ENCODE measurements at regions not wholly inside any gene's neighbourhood (a gene's known extent, or its start where the extent isn't known, plus 50 kb on each side); places are given as distances from the start of the nearest gene placed in this dataset.
"Not testable (repeated sequence)": the region's sequence is repeated elsewhere in the genome, so short reads cannot be mapped to it uniquely, and the experiment has no call there.

DNA sequence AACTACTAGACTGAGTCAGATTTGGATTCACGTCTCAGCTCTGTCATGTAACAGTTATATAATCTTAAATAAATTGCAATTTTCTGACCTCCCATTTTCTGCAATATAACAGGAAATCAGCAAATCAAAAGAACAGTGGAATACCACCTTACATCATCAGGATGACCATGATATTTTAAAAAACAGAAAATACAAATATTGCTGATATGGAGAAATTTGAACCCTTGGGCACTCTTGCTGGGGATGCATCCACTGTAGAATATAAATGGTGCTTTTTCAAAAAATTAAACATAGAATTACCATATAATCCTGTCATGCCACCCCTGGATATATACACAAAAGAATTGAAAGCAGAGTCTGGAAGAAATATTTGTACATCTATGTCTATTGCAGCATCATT, 982.5 kb downstream of the TBL1XR1 start:
- Histone ChIP-seq H3K9ac (ENCODE audit: insufficient read depth, low read length, poor library complexity, severe bottlenecking) (no peak overlapping the region), H3K9me3 (replicated peaks in 1 of 2; ENCODE audit: control insufficient read depth in 1 of 2, insufficient read depth in 1 of 2, low read length in 2 of 2) (peaks cover 13 to 18% of the 10 kb centered on the region in 2 donors), H3K27ac (ENCODE audit: low read depth in 1 of 2, low read length in 2 of 2) (no peak overlapping the region), H3K36me3 (replicated peaks in 1 of 2; ENCODE audit: control insufficient read depth in 1 of 2, insufficient read depth in 2 of 2, low read length in 2 of 2) (no peaks in the 10 kb centered on the region), H3K27me3 (ENCODE audit: control insufficient read depth in 2 of 2, insufficient read depth in 2 of 2, low read length in 2 of 2) (no peaks in the 10 kb centered on the region), H3K4me1 (ENCODE audit: control insufficient read depth in 1 of 2, insufficient read depth in 2 of 2, low read length in 2 of 2) (no peaks in the 10 kb centered on the region), H3K4me3 (replicated peaks in 1 of 3; ENCODE audit: low read depth in 2 of 3, low read length in 3 of 3) (no peak overlapping the region), H4K20me1 (ENCODE audit: insufficient read depth, low read length) (no peaks in the 10 kb centered on the region), H3K4me2 (replicated peaks; ENCODE audit: extremely low read depth, low read length, poor library complexity, severe bottlenecking) (no peak overlapping the region), H3K79me2 (ENCODE audit: insufficient read depth, low read length) (no peaks in the 10 kb centered on the region), H2AFZ (ENCODE audit: insufficient read depth, low read depth, low read length, poor library complexity, severe bottlenecking) (no peak overlapping the region)
- Mint-ChIP-seq H3K27ac (no peak overlapping the region), H3K4me3 (no peak overlapping the region), H3K9me3 (peaks cover 2 to 14% (median 8%) of the 10 kb centered on the region in 7 donors), H3K4me1 (no peaks in the 10 kb centered on the region), H3K36me3 (no peaks in the 10 kb centered on the region), H3K27me3 (ENCODE audit: low read depth in 3 of 3) (no peaks in the 10 kb centered on the region)
- TF ChIP-seq, protein P1, sequence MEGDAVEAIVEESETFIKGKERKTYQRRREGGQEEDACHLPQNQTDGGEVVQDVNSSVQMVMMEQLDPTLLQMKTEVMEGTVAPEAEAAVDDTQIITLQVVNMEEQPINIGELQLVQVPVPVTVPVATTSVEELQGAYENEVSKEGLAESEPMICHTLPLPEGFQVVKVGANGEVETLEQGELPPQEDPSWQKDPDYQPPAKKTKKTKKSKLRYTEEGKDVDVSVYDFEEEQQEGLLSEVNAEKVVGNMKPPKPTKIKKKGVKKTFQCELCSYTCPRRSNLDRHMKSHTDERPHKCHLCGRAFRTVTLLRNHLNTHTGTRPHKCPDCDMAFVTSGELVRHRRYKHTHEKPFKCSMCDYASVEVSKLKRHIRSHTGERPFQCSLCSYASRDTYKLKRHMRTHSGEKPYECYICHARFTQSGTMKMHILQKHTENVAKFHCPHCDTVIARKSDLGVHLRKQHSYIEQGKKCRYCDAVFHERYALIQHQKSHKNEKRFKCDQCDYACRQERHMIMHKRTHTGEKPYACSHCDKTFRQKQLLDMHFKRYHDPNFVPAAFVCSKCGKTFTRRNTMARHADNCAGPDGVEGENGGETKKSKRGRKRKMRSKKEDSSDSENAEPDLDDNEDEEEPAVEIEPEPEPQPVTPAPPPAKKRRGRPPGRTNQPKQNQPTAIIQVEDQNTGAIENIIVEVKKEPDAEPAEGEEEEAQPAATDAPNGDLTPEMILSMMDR (IDR thresholded peaks at IDR 0.05): no peak
- no CpG with 5 or more reads among the region's 1 CpG for WGBS (ENCODE audit: insufficient coverage)
- intact Hi-C loops (cut with micrococcal nuclease): no loop called here
- DNase-seq: no peak

DNA sequence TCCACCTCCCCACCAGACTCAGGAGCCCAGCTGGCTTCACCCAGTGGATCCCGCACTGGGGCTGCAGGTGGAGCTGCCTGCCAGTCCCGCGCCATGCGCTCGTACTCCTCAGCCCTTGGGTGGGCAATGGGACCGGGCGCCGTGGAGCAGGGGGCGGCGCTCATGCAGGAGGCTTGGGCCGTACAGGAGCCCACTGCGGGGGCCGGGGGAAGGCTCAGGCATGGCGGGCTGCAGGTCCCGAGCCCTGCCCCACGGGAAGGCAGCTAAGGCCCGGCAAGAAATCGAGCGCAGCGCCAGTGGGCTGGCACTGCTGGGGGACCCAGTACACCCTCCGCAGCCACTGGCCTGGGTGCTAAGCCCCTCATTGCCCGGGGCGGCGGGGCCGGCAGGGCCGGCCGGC, 984.0 kb downstream of the TBL1XR1 start:
- H3K4me3 ChIP-seq (replicated peaks in 1 of 3; ENCODE audit: low read depth in 2 of 3, low read length in 3 of 3); intact Hi-C loops (cut with micrococcal nuclease); H3K4me1 ChIP-seq (ENCODE audit: control insufficient read depth in 1 of 2, insufficient read depth in 2 of 2, low read length in 2 of 2); H3K9ac ChIP-seq (ENCODE audit: insufficient read depth, low read length, poor library complexity, severe bottlenecking); H3K4me3 Mint-ChIP-seq; H3K27me3 ChIP-seq (ENCODE audit: control insufficient read depth in 2 of 2, insufficient read depth in 2 of 2, low read length in 2 of 2); H3K27ac ChIP-seq (ENCODE audit: low read depth in 1 of 2, low read length in 2 of 2); H3K4me2 ChIP-seq (replicated peaks; ENCODE audit: extremely low read depth, low read length, poor library complexity, severe bottlenecking); H3K27me3 Mint-ChIP-seq (ENCODE audit: low read depth in 3 of 3); H2AFZ ChIP-seq (ENCODE audit: insufficient read depth, low read depth, low read length, poor library complexity, severe bottlenecking); DNase-seq; H3K36me3 Mint-ChIP-seq; H3K4me1 Mint-ChIP-seq; H3K27ac Mint-ChIP-seq; H3K79me2 ChIP-seq (ENCODE audit: insufficient read depth, low read length); H4K20me1 ChIP-seq (ENCODE audit: insufficient read depth, low read length); H3K36me3 ChIP-seq (replicated peaks in 1 of 2; ENCODE audit: control insufficient read depth in 1 of 2, insufficient read depth in 2 of 2, low read length in 2 of 2): not testable (repeated sequence)
- H3K9me3 Mint-ChIP-seq: peaks cover 2 to 17% (median 8%) of the 10 kb centered on the region in 7 donors
- 95% methylated on average over 25 of the region's 27 CpGs for WGBS (ENCODE audit: insufficient coverage)
- H3K9me3 ChIP-seq (replicated peaks in 1 of 2; ENCODE audit: control insufficient read depth in 1 of 2, insufficient read depth in 1 of 2, low read length in 2 of 2): peaks cover 11 to 19% of the 10 kb centered on the region in 2 donors
